ENCODE measurements at regions not wholly inside any gene's neighbourhood (a gene's known extent, or its start where the extent isn't known, plus 50 kb on each side); places are given as distances from the start of the nearest gene placed in this dataset.
A peak's percentile ranks its signal among the peaks of the same experiment; 100 is the strongest.

- no peak overlapping the region for H3K4me3 ChIP-seq (ENCODE audit: low read length)
- DNase-seq (ENCODE audit: low read depth), result peak; percentile 34
- TF ChIP-seq CTCF (IDR thresholded peaks at IDR 0.05; ENCODE audit: insufficient read depth, low read depth, low read length, missing control alignments), result no peak
These were observed 60.3 kb upstream of the JUN start for GRCh38 chr1:58844176-58844575.

- DNase-seq (ENCODE audit: low read depth), result no peak
- TF ChIP-seq CTCF (IDR thresholded peaks at IDR 0.05; ENCODE audit: insufficient read depth, low read depth, low read length, missing control alignments), result no peak
- no peak overlapping the region for H3K4me3 ChIP-seq (ENCODE audit: low read length)
These were observed 62.1 kb upstream of the JUN start for GRCh38 chr1:58845942-58846341.

- peak; percentile 99 for DNase-seq (ENCODE audit: low read depth)
- H3K4me3 ChIP-seq (ENCODE audit: low read length), result no peak overlapping the region
- TF ChIP-seq CTCF (IDR thresholded peaks at IDR 0.05; ENCODE audit: insufficient read depth, low read depth, low read length, missing control alignments), result peak; percentile 37
These were observed 65.1 kb upstream of the JUN start for GRCh38 chr1:58848818-58849411.

- DNase-seq (ENCODE audit: low read depth), result no peak
- no peak for TF ChIP-seq CTCF (IDR thresholded peaks at IDR 0.05; ENCODE audit: insufficient read depth, low read depth, low read length, missing control alignments)
- H3K4me3 ChIP-seq (ENCODE audit: low read length), result no peak overlapping the region
These were observed 65.7 kb upstream of the JUN start for GRCh38 chr1:58849551-58849950.

- no peak for DNase-seq (ENCODE audit: low read depth)
- H3K4me3 ChIP-seq (ENCODE audit: low read length), result no peak overlapping the region
- TF ChIP-seq CTCF (IDR thresholded peaks at IDR 0.05; ENCODE audit: insufficient read depth, low read depth, low read length, missing control alignments), result no peak
These were observed 66.8 kb upstream of the JUN start for GRCh38 chr1:58850636-58851035.

- DNase-seq (ENCODE audit: low read depth), result no peak
- H3K4me3 ChIP-seq (ENCODE audit: low read length), result no peak overlapping the region
- TF ChIP-seq CTCF (IDR thresholded peaks at IDR 0.05; ENCODE audit: insufficient read depth, low read depth, low read length, missing control alignments), result no peak
These were observed 69.1 kb upstream of the JUN start for GRCh38 chr1:58852731-58853485.

- no peak for TF ChIP-seq CTCF (IDR thresholded peaks at IDR 0.05; ENCODE audit: insufficient read depth, low read depth, low read length, missing control alignments)
- no peak for DNase-seq (ENCODE audit: low read depth)
- H3K4me3 ChIP-seq (ENCODE audit: low read length), result no peak overlapping the region
These were observed 70.7 kb upstream of the JUN start for GRCh38 chr1:58854576-58854975.
